ENCODE measurements at regions not wholly inside any gene's neighbourhood (a gene's known extent, or its start where the extent isn't known, plus 50 kb on each side); places are given as distances from the start of the nearest gene placed in this dataset.
"Not testable (repeated sequence)": the region's sequence is repeated elsewhere in the genome, so short reads cannot be mapped to it uniquely, and the experiment has no call there.

DNA sequence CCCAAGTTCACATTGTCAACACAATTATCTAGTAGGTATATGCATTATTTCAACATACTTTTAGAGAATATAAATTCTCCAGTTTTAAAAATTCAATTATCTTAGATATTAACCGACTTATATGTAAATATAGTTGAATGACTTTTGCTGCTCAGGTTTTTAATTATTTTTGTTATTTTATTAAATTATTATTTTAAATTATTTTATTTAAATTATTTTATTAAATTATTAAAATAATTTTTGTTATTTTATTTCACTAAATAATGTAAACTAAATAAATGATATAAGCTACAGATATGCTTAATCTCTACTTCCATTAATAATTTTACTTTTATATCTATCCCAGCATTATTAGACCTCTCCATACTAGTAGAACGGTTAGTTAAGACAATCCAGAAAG is 544.3 kb upstream of the ARRDC3 start:
- H3K36me3 ChIP-seq (ENCODE audit: control insufficient read depth, insufficient read depth, low read length), result no peaks in the 10 kb centered on the region
- CTCF ChIA-PET, result no interaction called here
- H3K4me3 ChIP-seq (ENCODE audit: low read depth, low read length), result no peak overlapping the region
- DNase-seq (ENCODE audit: low read depth), result no peak
- TF ChIP-seq, protein P1, sequence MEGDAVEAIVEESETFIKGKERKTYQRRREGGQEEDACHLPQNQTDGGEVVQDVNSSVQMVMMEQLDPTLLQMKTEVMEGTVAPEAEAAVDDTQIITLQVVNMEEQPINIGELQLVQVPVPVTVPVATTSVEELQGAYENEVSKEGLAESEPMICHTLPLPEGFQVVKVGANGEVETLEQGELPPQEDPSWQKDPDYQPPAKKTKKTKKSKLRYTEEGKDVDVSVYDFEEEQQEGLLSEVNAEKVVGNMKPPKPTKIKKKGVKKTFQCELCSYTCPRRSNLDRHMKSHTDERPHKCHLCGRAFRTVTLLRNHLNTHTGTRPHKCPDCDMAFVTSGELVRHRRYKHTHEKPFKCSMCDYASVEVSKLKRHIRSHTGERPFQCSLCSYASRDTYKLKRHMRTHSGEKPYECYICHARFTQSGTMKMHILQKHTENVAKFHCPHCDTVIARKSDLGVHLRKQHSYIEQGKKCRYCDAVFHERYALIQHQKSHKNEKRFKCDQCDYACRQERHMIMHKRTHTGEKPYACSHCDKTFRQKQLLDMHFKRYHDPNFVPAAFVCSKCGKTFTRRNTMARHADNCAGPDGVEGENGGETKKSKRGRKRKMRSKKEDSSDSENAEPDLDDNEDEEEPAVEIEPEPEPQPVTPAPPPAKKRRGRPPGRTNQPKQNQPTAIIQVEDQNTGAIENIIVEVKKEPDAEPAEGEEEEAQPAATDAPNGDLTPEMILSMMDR (IDR thresholded peaks at IDR 0.05; ENCODE audit: insufficient read depth, low read depth, low read length), result no peak
- POLR2A ChIA-PET, result no interaction called here
- H3K27me3 ChIP-seq (ENCODE audit: control insufficient read depth, insufficient read depth, low read length), result no peaks in the 10 kb centered on the region; the same call in 1 of the 2 replicates

DNA sequence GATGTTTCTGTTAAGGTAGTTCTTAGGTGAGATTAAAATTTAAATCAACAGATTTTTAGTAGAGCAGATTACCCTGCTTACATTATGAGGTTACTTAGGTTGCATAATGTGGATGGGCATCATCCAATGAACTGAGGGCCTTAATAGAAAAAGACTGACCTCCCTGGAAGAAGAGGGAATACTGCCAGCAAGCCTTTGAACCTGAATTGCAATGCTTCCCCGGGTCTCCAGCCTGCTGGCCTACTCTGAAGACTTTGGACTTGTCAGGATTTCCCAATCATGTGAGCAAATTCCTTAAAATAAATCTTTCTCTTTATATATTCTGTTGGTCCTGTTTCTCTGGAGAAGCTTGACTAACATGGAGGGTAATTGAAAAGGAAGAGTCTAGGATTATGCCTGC is 542.1 kb upstream of the ARRDC3 start:
- H3K27me3 ChIP-seq (ENCODE audit: control insufficient read depth, insufficient read depth, low read length), result no peaks in the 10 kb centered on the region
- H3K4me3 ChIP-seq (ENCODE audit: low read depth, low read length), result no peak overlapping the region
- no peaks in the 10 kb centered on the region for H3K36me3 ChIP-seq (ENCODE audit: control insufficient read depth, insufficient read depth, low read length)
- TF ChIP-seq, protein P1 (IDR thresholded peaks at IDR 0.05; ENCODE audit: insufficient read depth, low read depth, low read length), result no peak
- ChIA-PET CTCF (no interaction called here), POLR2A (no interaction called here)
- DNase-seq (ENCODE audit: low read depth), result no peak

DNA sequence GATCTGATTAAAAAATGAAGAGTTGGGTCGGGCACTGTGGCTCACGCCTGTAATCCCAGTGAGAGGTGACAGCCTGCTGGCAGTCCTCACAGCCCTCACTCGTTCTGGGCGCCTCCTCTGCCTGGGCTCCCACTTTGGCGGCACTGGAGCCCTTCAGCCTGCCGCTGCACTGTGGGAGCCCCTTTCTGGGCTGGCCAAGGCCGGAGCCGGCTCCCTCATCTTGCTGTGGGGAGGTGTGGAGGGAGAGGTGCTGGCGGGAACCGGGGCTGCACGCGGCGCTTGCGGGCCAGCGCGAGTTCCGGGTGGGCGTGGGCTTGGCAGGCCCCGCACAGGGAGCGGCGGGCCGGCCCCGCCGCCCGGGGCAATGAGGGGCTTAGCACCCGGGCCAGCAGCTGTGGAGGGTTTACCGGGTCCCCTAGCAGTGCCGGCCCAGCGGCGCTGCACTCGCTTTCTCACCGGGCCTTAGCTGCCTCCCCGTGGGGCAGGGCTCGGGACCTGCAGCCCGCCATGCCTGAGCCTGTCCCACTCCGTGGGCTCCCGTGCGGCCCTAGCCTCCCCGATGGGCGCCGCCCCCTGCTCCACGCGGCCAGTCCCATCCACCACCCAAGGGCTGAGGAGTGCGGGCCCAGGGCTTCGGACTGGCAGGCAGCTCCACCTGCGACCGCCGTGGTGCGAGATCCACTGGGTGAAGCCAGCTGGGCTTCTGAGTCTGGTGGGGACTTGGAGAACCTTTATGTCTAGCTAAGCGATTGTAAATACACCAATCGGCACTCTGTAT is 534.1 kb upstream of the ARRDC3 start:
- CTCF ChIA-PET; H3K36me3 ChIP-seq (ENCODE audit: control insufficient read depth, insufficient read depth, low read length); DNase-seq (ENCODE audit: low read depth); POLR2A ChIA-PET; H3K27me3 ChIP-seq (ENCODE audit: control insufficient read depth, insufficient read depth, low read length); H3K4me3 ChIP-seq (ENCODE audit: low read depth, low read length): not testable (repeated sequence)

DNA sequence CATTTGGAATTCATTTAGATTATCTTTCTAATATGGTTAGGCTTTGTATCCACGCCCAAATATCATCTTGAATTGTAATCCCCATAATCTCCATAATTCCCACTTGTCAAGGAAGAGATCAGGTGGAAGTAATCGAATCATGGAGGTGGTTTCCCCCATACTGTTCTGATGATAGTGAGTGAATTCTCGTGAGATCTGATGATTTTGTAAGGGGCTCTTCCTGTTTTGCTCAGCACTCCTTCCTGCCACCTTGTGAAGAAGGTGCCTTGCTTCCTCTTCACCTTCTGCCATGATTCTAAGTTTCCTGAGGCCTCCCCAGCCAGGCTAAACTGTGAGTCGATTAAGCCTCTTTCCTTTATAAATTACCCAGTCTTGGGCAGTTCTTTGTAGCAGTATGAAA is 527.5 kb upstream of the ARRDC3 start:
- CTCF ChIA-PET, result no interaction called here
- no peak overlapping the region for H3K4me3 ChIP-seq (ENCODE audit: low read depth, low read length)
- POLR2A ChIA-PET, result no interaction called here
- H3K36me3 ChIP-seq (ENCODE audit: control insufficient read depth, insufficient read depth, low read length), result no peaks in the 10 kb centered on the region
- DNase-seq (ENCODE audit: low read depth), result no peak
- TF ChIP-seq, protein P1 (IDR thresholded peaks at IDR 0.05; ENCODE audit: insufficient read depth, low read depth, low read length), result no peak
- no peaks in the 10 kb centered on the region for H3K27me3 ChIP-seq (ENCODE audit: control insufficient read depth, insufficient read depth, low read length)

DNA sequence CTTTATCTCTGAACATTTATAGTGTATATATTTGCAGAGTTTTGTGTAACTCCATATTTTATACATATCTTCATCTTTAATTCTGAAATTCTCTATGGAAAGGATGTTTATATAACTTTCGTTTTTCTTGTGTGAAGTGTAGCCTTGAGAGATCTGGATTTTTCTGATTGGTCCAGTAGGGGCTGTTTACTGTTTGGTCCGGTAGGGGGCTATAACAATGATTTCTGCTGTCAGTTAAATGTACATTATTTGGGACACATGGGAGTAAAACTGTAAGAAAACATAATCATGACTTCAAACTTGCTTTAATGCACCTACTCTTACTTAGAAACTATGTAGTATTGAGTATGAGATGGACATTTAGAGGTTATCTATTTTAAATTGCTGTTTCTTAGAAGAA is 527.1 kb upstream of the ARRDC3 start:
- Histone ChIP-seq H3K4me3 (ENCODE audit: low read depth, low read length) (no peak overlapping the region), H3K36me3 (ENCODE audit: control insufficient read depth, insufficient read depth, low read length) (no peaks in the 10 kb centered on the region), H3K27me3 (ENCODE audit: control insufficient read depth, insufficient read depth, low read length) (no peaks in the 10 kb centered on the region)
- TF ChIP-seq, protein P1 (IDR thresholded peaks at IDR 0.05; ENCODE audit: insufficient read depth, low read depth, low read length), result no peak
- ChIA-PET POLR2A (no interaction called here), CTCF (no interaction called here)
- DNase-seq (ENCODE audit: low read depth), result no peak

DNA sequence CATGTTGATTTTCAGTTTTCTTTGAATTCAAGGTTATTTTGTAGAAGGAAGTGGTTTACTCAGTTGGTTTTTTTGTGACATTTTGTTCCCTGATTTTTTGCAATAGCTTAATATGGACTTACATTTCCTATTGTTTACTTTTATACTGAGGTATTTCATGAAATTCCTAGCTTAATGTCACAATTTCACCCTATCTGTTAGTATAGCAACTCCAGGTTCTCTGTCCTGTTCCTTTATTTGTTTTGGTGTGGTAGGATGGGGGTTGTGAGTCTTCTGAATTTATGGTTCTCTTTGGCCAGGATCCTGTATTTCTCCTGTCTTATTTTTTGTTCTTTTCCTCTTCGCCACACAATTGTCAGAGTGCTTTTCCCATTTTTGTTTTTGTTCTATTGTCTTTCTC is 523.4 kb upstream of the ARRDC3 start:
- Histone ChIP-seq H3K27me3 (ENCODE audit: control insufficient read depth, insufficient read depth, low read length) (no peaks in the 10 kb centered on the region), H3K4me3 (ENCODE audit: low read depth, low read length) (no peak overlapping the region), H3K36me3 (ENCODE audit: control insufficient read depth, insufficient read depth, low read length) (no peaks in the 10 kb centered on the region)
- no peak for DNase-seq (ENCODE audit: low read depth)
- ChIA-PET CTCF (no interaction called here), POLR2A (no interaction called here)
- TF ChIP-seq, protein P1 (IDR thresholded peaks at IDR 0.05; ENCODE audit: insufficient read depth, low read depth, low read length), result no peak
